ENCODE measurements at regions not wholly inside any gene's neighbourhood (a gene's known extent, or its start where the extent isn't known, plus 50 kb on each side); places are given as distances from the start of the nearest gene placed in this dataset.
"Not testable (repeated sequence)": the region's sequence is repeated elsewhere in the genome, so short reads cannot be mapped to it uniquely, and the experiment has no call there.

GRCh38 chr10:8360365-8360764, 305.9 kb downstream of the GATA3 start:
- no peak for ATAC-seq
- intact Hi-C loops (cut with DNase I, micrococcal nuclease), result no loop called here
- TF ChIP-seq CTCF (IDR thresholded peaks at IDR 0.05), result no peak

GRCh38 chr10:8360814-8361509, 306.5 kb downstream of the GATA3 start:
- Histone ChIP-seq H3K9me3 (no peaks in the 10 kb centered on the region), H3K4me3 (no peak overlapping the region), H3K4me1 (ENCODE audit: low read depth) (no peaks in the 10 kb centered on the region), H3K36me3 (ENCODE audit: low read depth) (no peaks in the 10 kb centered on the region)
- intact Hi-C loops (cut with DNase I, micrococcal nuclease), result no loop called here
- DNase-seq (no peak), ATAC-seq (no peak)
- TF ChIP-seq CTCF (IDR thresholded peaks at IDR 0.05), result no peak

More at GRCh38 chr10:8360365-8360764, 305.9 kb downstream of the GATA3 start:
- no peaks in the 10 kb centered on the region for H3K9me3 ChIP-seq
- H3K4me3 ChIP-seq, result no peak overlapping the region
- H3K36me3 ChIP-seq (ENCODE audit: low read depth), result no peaks in the 10 kb centered on the region
- no peaks in the 10 kb centered on the region for H3K4me1 ChIP-seq (ENCODE audit: low read depth)
- no peak for DNase-seq

GRCh38 chr10:8361510-8361844, 307.0 kb downstream of the GATA3 start:
- intact Hi-C loops (cut with DNase I, micrococcal nuclease), result no loop called here
- Histone ChIP-seq H3K36me3 (ENCODE audit: low read depth) (no peaks in the 10 kb centered on the region), H3K9me3 (no peaks in the 10 kb centered on the region), H3K4me3 (no peak overlapping the region), H3K4me1 (ENCODE audit: low read depth) (no peaks in the 10 kb centered on the region)
- no peak for ATAC-seq
- no peak for DNase-seq
- no peak for TF ChIP-seq CTCF (IDR thresholded peaks at IDR 0.05)

GRCh38 chr10:8365935-8366911, 311.7 kb downstream of the GATA3 start:
- no peaks in the 10 kb centered on the region for H3K36me3 ChIP-seq (ENCODE audit: low read depth)
- TF ChIP-seq CTCF (IDR thresholded peaks at IDR 0.05), result no peak
- DNase-seq, result peak in 1 of 3 donors; percentile 3
- ATAC-seq, result peak; percentile 24
- no peaks in the 10 kb centered on the region for H3K4me1 ChIP-seq (ENCODE audit: low read depth)
- H3K9me3 ChIP-seq, result no peaks in the 10 kb centered on the region
- H3K4me3 ChIP-seq, result no peak overlapping the region
- intact Hi-C loops (cut with DNase I, micrococcal nuclease), result no loop called here

GRCh38 chr10:8367672-8368411, 313.4 kb downstream of the GATA3 start:
- ATAC-seq; H3K4me1 ChIP-seq (ENCODE audit: low read depth); H3K4me3 ChIP-seq; H3K9me3 ChIP-seq; DNase-seq; intact Hi-C loops (cut with DNase I, micrococcal nuclease); H3K36me3 ChIP-seq (ENCODE audit: low read depth): not testable (repeated sequence)

Data from mucosa of descending colon (tissue), 3 donors.